ENCODE measurements at regions not wholly inside any gene's neighbourhood (a gene's known extent, or its start where the extent isn't known, plus 50 kb on each side); places are given as distances from the start of the nearest gene placed in this dataset.

GRCh38 chr5:128870923-128871322 lies 94.4 kb upstream of the SLC27A6 start:
- Histone ChIP-seq H3K4me3 (ENCODE audit: low read depth in 2 of 2, low read length in 2 of 2) (no peak overlapping the region), H3K36me3 (ENCODE audit: control insufficient read depth, insufficient read depth, low read length) (no peaks in the 10 kb centered on the region), H3K27ac (ENCODE audit: low read length) (no peak overlapping the region), H3K27me3 (ENCODE audit: control insufficient read depth, insufficient read depth, low read length) (no peaks in the 10 kb centered on the region), H3K9me3 (ENCODE audit: control insufficient read depth, insufficient read depth, low read depth, low read length) (no peaks in the 10 kb centered on the region), H3K4me1 (ENCODE audit: control insufficient read depth, insufficient read depth, low read length) (no peaks in the 10 kb centered on the region)
- ATAC-seq (no peak), DNase-seq (ENCODE audit: low read depth, low spot score) (no peak)
- in situ Hi-C loops (cut with HindIII; ENCODE audit: low pct_unique_long_range_greater_than_20kb, low sequenced_read_pairs): no loop called here
- intact Hi-C loops (cut with micrococcal nuclease; ENCODE audit: unreplicated experiment): no loop called here
- POLR2A ChIA-PET: no interaction called here
- BruUV-seq (replicated peaks): no TSS peak
- TF ChIP-seq POLR2AphosphoS5 (IDR thresholded peaks at IDR 0.05; ENCODE audit: low read depth, low read length) (no peak), SIN3A (IDR thresholded peaks at IDR 0.05; ENCODE audit: borderline replicate concordance, insufficient read depth, low read depth, low read length) (no peak), CTCF (IDR thresholded peaks at IDR 0.05) (no peak), TCF7L2 (IDR thresholded peaks at IDR 0.05; ENCODE audit: low read depth, low read length) (no peak), REST (IDR thresholded peaks at IDR 0.05; ENCODE audit: insufficient read depth in 1 of 2, low read depth in 2 of 2, low read length in 1 of 2) (no peak)
- CTCF ChIA-PET: no interaction called here

- ATAC-seq: no peak
- H3K9me3 ChIP-seq (ENCODE audit: control insufficient read depth, insufficient read depth, low read depth, low read length): no peaks in the 10 kb centered on the region
- intact Hi-C loops (cut with micrococcal nuclease; ENCODE audit: unreplicated experiment): no loop called here
These were observed 88.5 kb upstream of the SLC27A6 start for GRCh38 chr5:128876569-128877382.

More at GRCh38 chr5:128876569-128877382, 88.5 kb upstream of the SLC27A6 start:
- ChIA-PET POLR2A (no interaction called here), CTCF (no interaction called here)
- Histone ChIP-seq H3K4me1 (ENCODE audit: control insufficient read depth, insufficient read depth, low read length) (no peaks in the 10 kb centered on the region), H3K4me3 (ENCODE audit: low read depth in 2 of 2, low read length in 2 of 2) (no peak overlapping the region), H3K27me3 (ENCODE audit: control insufficient read depth, insufficient read depth, low read length) (no peaks in the 10 kb centered on the region), H3K36me3 (ENCODE audit: control insufficient read depth, insufficient read depth, low read length) (no peaks in the 10 kb centered on the region), H3K27ac (ENCODE audit: low read length) (no peak overlapping the region)
- BruUV-seq (replicated peaks): no TSS peak
- DNase-seq (ENCODE audit: low read depth, low spot score): no peak
- TF ChIP-seq CTCF (IDR thresholded peaks at IDR 0.05): no peak
- in situ Hi-C loops (cut with HindIII; ENCODE audit: low pct_unique_long_range_greater_than_20kb, low sequenced_read_pairs): no loop called here
